Fibroblast of the aortic adventitia (primary cell): ENCODE measurements at regions not wholly inside any gene's neighbourhood (a gene's known extent, or its start where the extent isn't known, plus 50 kb on each side); places are given as distances from the start of the nearest gene placed in this dataset.

ENCODE experiments used
- DNase-seq: peaks from one replicate; pipeline ENCODE4 v3.0.0-alpha.2; 2010; ENCODE audit warnings: low read depth
- H3K4me3 ChIP-seq: 2 replicates; pipeline ENCODE4 v1.5.1; 2011; ENCODE audit warnings: low read depth, mild to moderate bottlenecking, control low read depth, low read length, moderate library complexity
- TF ChIP-seq, protein P1 (sequence below): IDR thresholded peaks from 2 replicates; pipeline ENCODE4 v1.5.1; 2011; ENCODE audit warnings: mild to moderate bottlenecking, low read length, control low read depth, inconsistent platforms; ENCODE audit not compliant: insufficient read depth

DNA sequence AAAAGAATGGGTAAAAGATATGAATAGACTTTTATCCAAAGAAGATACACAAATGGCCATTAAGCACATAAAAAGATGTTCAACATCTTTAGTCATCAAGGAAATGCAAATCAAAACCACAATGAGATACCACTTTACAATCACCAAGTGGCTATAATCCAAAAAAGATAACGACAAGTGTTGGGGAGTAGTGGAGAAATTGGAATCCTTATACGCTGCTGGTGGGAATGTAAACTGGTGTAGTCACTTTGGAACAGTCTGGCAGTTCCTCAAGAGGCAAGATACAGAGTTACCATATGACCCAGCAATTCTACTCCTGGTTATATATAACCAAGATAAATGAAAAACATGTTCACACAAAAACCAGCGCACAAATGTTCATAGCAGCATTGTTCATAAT is 234.9 kb downstream of the SPATA31D1 start:
- H3K4me3 ChIP-seq = no peak overlapping the region
- peak; percentile 84 for DNase-seq
- TF ChIP-seq, protein P1, sequence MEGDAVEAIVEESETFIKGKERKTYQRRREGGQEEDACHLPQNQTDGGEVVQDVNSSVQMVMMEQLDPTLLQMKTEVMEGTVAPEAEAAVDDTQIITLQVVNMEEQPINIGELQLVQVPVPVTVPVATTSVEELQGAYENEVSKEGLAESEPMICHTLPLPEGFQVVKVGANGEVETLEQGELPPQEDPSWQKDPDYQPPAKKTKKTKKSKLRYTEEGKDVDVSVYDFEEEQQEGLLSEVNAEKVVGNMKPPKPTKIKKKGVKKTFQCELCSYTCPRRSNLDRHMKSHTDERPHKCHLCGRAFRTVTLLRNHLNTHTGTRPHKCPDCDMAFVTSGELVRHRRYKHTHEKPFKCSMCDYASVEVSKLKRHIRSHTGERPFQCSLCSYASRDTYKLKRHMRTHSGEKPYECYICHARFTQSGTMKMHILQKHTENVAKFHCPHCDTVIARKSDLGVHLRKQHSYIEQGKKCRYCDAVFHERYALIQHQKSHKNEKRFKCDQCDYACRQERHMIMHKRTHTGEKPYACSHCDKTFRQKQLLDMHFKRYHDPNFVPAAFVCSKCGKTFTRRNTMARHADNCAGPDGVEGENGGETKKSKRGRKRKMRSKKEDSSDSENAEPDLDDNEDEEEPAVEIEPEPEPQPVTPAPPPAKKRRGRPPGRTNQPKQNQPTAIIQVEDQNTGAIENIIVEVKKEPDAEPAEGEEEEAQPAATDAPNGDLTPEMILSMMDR = peak; percentile 16

DNA sequence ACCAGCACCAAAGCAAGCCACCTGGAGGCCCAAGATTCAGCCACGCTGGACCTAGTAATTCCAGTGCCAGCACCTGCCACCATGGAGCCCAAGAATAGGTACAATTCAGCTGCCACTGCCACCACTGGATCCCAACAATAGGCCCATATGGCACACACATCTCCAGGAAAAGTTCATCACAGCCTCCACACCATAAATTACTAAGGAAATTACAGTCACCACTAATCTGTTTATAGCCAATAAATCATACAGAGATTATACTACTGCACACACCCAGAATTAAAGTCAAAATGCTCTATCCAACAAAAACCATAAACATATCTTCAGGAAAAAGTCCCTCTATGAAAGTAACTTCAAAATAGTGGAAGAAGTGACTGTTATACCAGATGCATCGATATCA is 242.8 kb downstream of the SPATA31D1 start:
- no peak for DNase-seq
- TF ChIP-seq, protein P1 = no peak
- no peak overlapping the region for H3K4me3 ChIP-seq

DNA sequence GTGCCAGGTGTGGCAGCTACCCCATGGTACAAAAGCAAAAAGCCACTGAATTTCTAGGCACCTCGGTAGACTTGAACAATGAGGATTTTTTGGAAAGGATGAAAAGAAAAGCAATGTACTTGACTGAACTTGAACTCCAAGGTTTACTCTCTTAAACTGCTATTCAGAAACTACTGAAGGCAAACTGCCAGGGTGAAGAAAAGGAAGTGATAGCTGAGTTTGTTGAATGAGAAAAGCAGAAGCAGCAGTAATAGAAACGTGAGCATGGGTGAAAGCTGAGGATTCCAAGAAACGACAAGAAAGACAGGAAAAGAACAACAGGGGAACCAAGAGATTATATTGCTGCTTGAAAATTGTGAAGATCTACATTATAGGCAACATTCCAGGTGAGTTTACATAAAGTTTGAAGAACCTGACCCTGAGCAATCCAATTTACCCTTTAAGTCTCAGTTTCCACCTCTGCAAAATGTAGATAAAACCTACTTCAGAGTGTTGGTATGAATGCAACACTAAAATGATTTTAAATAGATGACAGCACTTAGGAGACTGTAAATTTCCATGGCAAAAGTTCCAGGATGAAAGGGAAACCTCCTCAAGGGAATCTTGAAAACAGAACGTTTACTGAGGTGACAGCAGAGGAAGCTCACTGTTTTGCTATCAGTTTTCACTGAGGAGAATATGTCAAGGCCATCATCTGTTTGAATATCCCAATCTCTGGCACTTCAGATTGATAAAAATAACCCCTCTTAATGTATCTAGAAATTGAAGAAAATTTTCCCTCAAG is 245.8 kb downstream of the SPATA31D1 start:
- TF ChIP-seq, protein P1 = no peak

DNA sequence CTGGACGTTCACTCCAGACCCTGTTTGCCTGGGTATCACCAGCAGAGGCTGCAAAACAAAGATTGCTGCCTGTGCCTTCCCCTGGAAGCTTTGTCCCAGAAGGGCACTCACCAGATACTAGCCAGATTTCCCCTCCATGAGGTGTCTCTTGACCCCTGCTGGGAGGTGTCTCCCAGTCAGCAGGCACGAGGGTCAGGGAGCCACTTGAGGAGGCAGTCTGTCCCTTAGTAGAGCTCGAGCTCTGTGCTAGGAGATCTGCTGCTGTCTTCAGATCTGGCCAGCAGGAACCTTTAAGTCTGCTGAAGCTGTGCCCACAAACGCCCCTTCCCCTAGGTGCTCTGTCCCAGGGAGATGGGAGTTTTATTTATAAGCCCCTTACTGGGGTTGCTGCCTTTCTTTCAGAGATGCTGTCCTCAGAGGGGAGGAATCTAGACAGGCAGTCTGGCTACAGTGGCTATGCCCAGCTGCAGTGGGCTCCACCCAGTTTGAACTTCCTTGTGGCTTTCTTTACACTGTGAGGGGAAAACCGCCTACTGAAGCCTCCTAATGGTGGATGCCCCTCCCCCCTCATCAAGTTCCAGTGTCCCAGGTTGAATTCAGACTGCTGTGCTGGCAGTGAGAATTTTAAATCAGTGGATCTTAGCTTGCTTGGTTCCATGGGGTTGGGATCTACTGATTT is 253.9 kb downstream of the SPATA31D1 start:
- no peak overlapping the region for H3K4me3 ChIP-seq
- TF ChIP-seq, protein P1 = no peak
- DNase-seq = no peak

More for the DNA sequence above, 245.8 kb downstream of the SPATA31D1 start:
- DNase-seq = no peak
- H3K4me3 ChIP-seq = no peak overlapping the region

DNA sequence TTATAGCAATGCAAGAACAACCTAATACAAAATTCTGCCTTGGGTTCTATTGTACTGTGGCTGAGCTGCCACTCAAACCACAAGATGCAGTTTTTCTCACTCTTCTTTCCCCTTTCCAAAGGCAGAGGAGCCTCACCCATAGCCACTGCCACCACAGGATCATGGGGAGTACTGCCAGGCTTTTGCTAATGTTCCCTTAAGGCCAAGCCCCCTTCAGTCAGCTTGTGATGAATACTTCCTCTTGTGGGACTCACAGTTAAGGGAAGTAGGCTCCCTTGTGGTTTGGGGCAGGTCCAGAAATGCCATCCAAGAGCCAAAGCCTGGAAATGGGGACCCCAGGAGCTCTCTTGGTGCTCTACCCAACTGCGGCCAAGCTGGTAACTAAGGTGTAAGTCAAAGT is 258.7 kb downstream of the SPATA31D1 start:
- TF ChIP-seq, protein P1 = no peak
- no peak for DNase-seq
- H3K4me3 ChIP-seq = no peak overlapping the region

DNA sequence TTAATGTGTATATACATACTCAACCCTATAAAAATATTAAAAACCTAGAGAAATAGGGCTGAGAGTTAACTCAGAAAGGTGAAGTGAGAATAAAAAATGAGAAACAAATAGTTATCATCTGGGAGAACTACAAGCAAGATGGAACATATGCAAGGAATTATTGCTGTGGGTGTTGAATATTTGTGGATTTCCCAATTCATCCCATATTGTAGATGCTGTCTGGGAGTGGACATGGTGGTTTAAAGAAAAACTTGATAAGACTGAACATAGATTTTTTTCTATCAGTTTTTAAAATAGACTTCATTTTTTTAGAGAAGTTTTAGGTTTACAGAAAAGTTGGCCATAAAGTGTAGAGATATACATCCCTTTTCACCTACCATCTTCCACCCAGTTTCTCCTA is 263.5 kb downstream of the SPATA31D1 start:
- TF ChIP-seq, protein P1 = no peak
- DNase-seq = peak; percentile 55
- H3K4me3 ChIP-seq = no peak overlapping the region
